ENCODE measurements at regions not wholly inside any gene's neighbourhood (a gene's known extent, or its start where the extent isn't known, plus 50 kb on each side); places are given as distances from the start of the nearest gene placed in this dataset.

GRCh38 chr12:86333955-86334522, 77.8 kb upstream of the MGAT4C start:
- no peak for TF ChIP-seq CTCF (IDR thresholded peaks at IDR 0.05; ENCODE audit: insufficient read depth, low read depth, low read length, missing control alignments)
- H3K4me3 ChIP-seq (ENCODE audit: low read depth, low read length) = no peak overlapping the region
- DNase-seq (ENCODE audit: low read depth) = no peak

GRCh38 chr12:86331457-86331856, 75.3 kb upstream of the MGAT4C start:
- no peak for TF ChIP-seq CTCF (IDR thresholded peaks at IDR 0.05; ENCODE audit: insufficient read depth, low read depth, low read length, missing control alignments)
- no peak for DNase-seq (ENCODE audit: low read depth)
- no peak overlapping the region for H3K4me3 ChIP-seq (ENCODE audit: low read depth, low read length)

- no peak for TF ChIP-seq CTCF (IDR thresholded peaks at IDR 0.05; ENCODE audit: insufficient read depth, low read depth, low read length, missing control alignments)
- DNase-seq (ENCODE audit: low read depth) = no peak
- H3K4me3 ChIP-seq (ENCODE audit: low read depth, low read length) = no peak overlapping the region
Observed at GRCh38 chr12:86331012-86331411, 74.8 kb upstream of the MGAT4C start.

GRCh38 chr12:86312232-86312631, 56.0 kb upstream of the MGAT4C start:
- no peak for TF ChIP-seq CTCF (IDR thresholded peaks at IDR 0.05; ENCODE audit: insufficient read depth, low read depth, low read length, missing control alignments)
- no peak for DNase-seq (ENCODE audit: low read depth)
- H3K4me3 ChIP-seq (ENCODE audit: low read depth, low read length) = no peak overlapping the region

Data from GM12865 (cell line).